Neural cell (in vitro differentiated cells): ENCODE measurements at regions not wholly inside any gene's neighbourhood (a gene's known extent, or its start where the extent isn't known, plus 50 kb on each side); places are given as distances from the start of the nearest gene placed in this dataset.

Source experiments
- H2AFZ ChIP-seq: fragments of 200-600, 300-800 bp; sonication (generic), shearing (Covaris generic); 2 replicates; pipeline ENCODE4 v1.6.0; 2014; ENCODE audit warnings: low read depth, mild to moderate bottlenecking, antibody characterized with exemption, low read length, moderate library complexity
- H3F3A ChIP-seq: fragments of 200-600 bp; shearing (Covaris generic); 2 replicates; pipeline ENCODE4 v1.6.1; 2016; ENCODE audit warnings: mild to moderate bottlenecking, moderate library complexity, mixed read lengths, antibody characterized with exemption, low read length; ENCODE audit not compliant: insufficient read depth, poor library complexity, severe bottlenecking
- H3K27ac ChIP-seq: fragments of 200-600, 300-800 bp; sonication (generic), shearing (Covaris generic); 2 replicates; pipeline ENCODE4 v1.5.1; 2014; ENCODE audit warnings: mild to moderate bottlenecking, low read length, moderate library complexity
- H3K27me3 ChIP-seq: fragments of 300-800, 200-600 bp; sonication (generic), shearing (Covaris generic); 2 replicates; pipeline ENCODE4 v1.6.0; 2014; ENCODE audit warnings: mild to moderate bottlenecking, low read depth, low read length, moderate library complexity; ENCODE audit not compliant: insufficient read depth
- H3K36me3 ChIP-seq: fragments of 300-800, 200-600 bp; sonication (generic), shearing (Covaris generic); 2 replicates; pipeline ENCODE4 v1.5.1; 2014; ENCODE audit warnings: mild to moderate bottlenecking, antibody characterized with exemption, low read length, moderate library complexity; ENCODE audit not compliant: insufficient read depth
- H3K4me2 ChIP-seq: fragments of 300-800, 200-600 bp; sonication (generic), shearing (Covaris generic); 2 replicates; pipeline ENCODE4 v1.6.0; 2014; ENCODE audit warnings: mild to moderate bottlenecking, low read length
- H3K4me3 ChIP-seq: fragments of 300-800, 200-600 bp; sonication (generic), shearing (Covaris generic); 2 replicates; pipeline ENCODE4 v1.5.1; 2014; ENCODE audit warnings: mild to moderate bottlenecking, low read length, moderate library complexity
- H3K79me2 ChIP-seq: fragments of 200-600 bp; shearing (Covaris generic); replicated peaks from 2 replicates; pipeline ENCODE4 v1.6.0; 2014; ENCODE audit warnings: mild to moderate bottlenecking, low read length, moderate library complexity; ENCODE audit not compliant: insufficient read depth
- H3K9ac ChIP-seq: fragments of 300-800, 200-600 bp; sonication (generic), shearing (Covaris generic); 2 replicates; pipeline ENCODE4 v1.6.1; 2016; ENCODE audit warnings: mild to moderate bottlenecking, low read length, mixed read lengths
- H3K9me2 ChIP-seq: fragments of 200-600 bp; shearing (Covaris generic); 2 replicates; pipeline ENCODE4 v1.6.1; 2016; ENCODE audit warnings: mild to moderate bottlenecking, low read length, mixed read lengths; ENCODE audit not compliant: insufficient read depth
- H3K9me3 ChIP-seq: fragments of 200-600, 300-800 bp; sonication (generic), shearing (Covaris generic); 2 replicates; pipeline ENCODE4 v1.6.1; 2016; ENCODE audit warnings: mild to moderate bottlenecking, mixed run types, low read length, moderate library complexity, mixed read lengths
- H4K20me1 ChIP-seq: fragments of 200-600 bp; shearing (Covaris generic); 2 replicates; pipeline ENCODE4 v1.6.1; 2016; ENCODE audit warnings: mild to moderate bottlenecking, mixed run types; ENCODE audit not compliant: insufficient read depth
- CTCF ChIP-seq: fragments of 450-650 bp; IDR thresholded peaks from 2 replicates; pipeline ENCODE4 v1.5.1; 2014; ENCODE audit warnings: antibody characterized with exemption, mild to moderate bottlenecking, moderate library complexity; ENCODE audit not compliant: poor library complexity, severe bottlenecking
- EP300 ChIP-seq: fragments of 450-650 bp; conservative IDR thresholded peaks from 2 replicates; pipeline ENCODE4 v1.6.1; 2014; ENCODE audit warnings: antibody characterized with exemption, mild to moderate bottlenecking, moderate library complexity; ENCODE audit not compliant: poor library complexity, severe bottlenecking
- EZH2 ChIP-seq: fragments of 200-600, 300-800 bp; shearing (Covaris generic), sonication (generic); IDR thresholded peaks from 2 replicates; pipeline ENCODE4 v1.6.1; 2014; ENCODE audit warnings: antibody characterized with exemption, low read length, borderline replicate concordance, mild to moderate bottlenecking; ENCODE audit not compliant: insufficient read depth, poor library complexity, severe bottlenecking
- MXI1 ChIP-seq: fragments of 450-650 bp; conservative IDR thresholded peaks from 2 replicates; pipeline ENCODE4 v1.6.1; 2014; ENCODE audit warnings: antibody characterized with exemption, mild to moderate bottlenecking; ENCODE audit not compliant: poor library complexity, severe bottlenecking
- POLR2AphosphoS5 ChIP-seq: IDR thresholded peaks from 2 replicates; pipeline ENCODE4 v1.6.1; 2012
- RAD21 ChIP-seq: fragments of 450-650 bp; conservative IDR thresholded peaks from 2 replicates; pipeline ENCODE4 v1.6.1; 2014; ENCODE audit warnings: antibody characterized with exemption, mild to moderate bottlenecking, moderate library complexity
- REST ChIP-seq: IDR thresholded peaks from 2 replicates; pipeline ENCODE4 v1.6.1; 2012; ENCODE audit warnings: borderline replicate concordance
- SMC3 ChIP-seq: fragments of 450-650 bp; conservative IDR thresholded peaks from 2 replicates; pipeline ENCODE4 v1.6.1; 2014; ENCODE audit warnings: antibody characterized with exemption, mild to moderate bottlenecking, moderate library complexity; ENCODE audit not compliant: poor library complexity
- TAF1 ChIP-seq: IDR thresholded peaks from 2 replicates; pipeline ENCODE4 v1.6.1; 2012; ENCODE audit warnings: low read depth

GRCh38 chr7:96408881-96409280, 87.0 kb upstream of the SLC25A13 start:
- Histone ChIP-seq H2AFZ (no peak overlapping the region), H3K4me2 (no peak overlapping the region), H4K20me1 (no peaks in the 10 kb centered on the region), H3K27me3 (no peaks in the 10 kb centered on the region), H3K79me2 (no peaks in the 10 kb centered on the region), H3K9me3 (no peaks in the 10 kb centered on the region), H3K9ac (no peak overlapping the region), H3K27ac (no peak overlapping the region), H3F3A (no peaks in the 10 kb centered on the region), H3K36me3 (no peaks in the 10 kb centered on the region), H3K9me2 (no peaks in the 10 kb centered on the region), H3K4me3 (no peak overlapping the region)
- TF ChIP-seq MXI1 (no peak), EP300 (no peak), CTCF (no peak), SMC3 (no peak)

GRCh38 chr7:96407427-96407826, 85.5 kb upstream of the SLC25A13 start:
- no peaks in the 10 kb centered on the region for H3F3A ChIP-seq
- H3K4me2 ChIP-seq: no peak overlapping the region
- TF ChIP-seq SMC3 (no peak), CTCF (no peak), POLR2AphosphoS5 (no peak), MXI1 (no peak), EZH2 (no peak), TAF1 (no peak), RAD21 (no peak), REST (no peak), EP300 (no peak)
- H3K27ac ChIP-seq: no peak overlapping the region
- H3K79me2 ChIP-seq: no peaks in the 10 kb centered on the region
- no peaks in the 10 kb centered on the region for H3K36me3 ChIP-seq
- no peaks in the 10 kb centered on the region for H3K9me3 ChIP-seq
- no peak overlapping the region for H2AFZ ChIP-seq
- no peaks in the 10 kb centered on the region for H3K27me3 ChIP-seq
- no peak overlapping the region for H3K9ac ChIP-seq
- no peaks in the 10 kb centered on the region for H3K9me2 ChIP-seq
- H3K4me3 ChIP-seq: no peak overlapping the region
- H4K20me1 ChIP-seq: no peaks in the 10 kb centered on the region
